MM.1S (cell line): ENCODE measurements at regions not wholly inside any gene's neighbourhood (a gene's known extent, or its start where the extent isn't known, plus 50 kb on each side); places are given as distances from the start of the nearest gene placed in this dataset.

Source experiments
- DNase-seq: peaks from one replicate; pipeline ENCODE4 v3.0.0-alpha.2; 2015
- H2AFZ ChIP-seq: fragments of 300-600 bp; sonication (generic); 2 replicates; pipeline ENCODE4 v1.6.0; 2016; ENCODE audit warnings: antibody characterized with exemption, low read length
- H3F3A ChIP-seq: fragments of 300-600 bp; sonication (generic); 2 replicates; pipeline ENCODE4 v1.6.1; 2016; ENCODE audit warnings: mild to moderate bottlenecking, antibody characterized with exemption, low read length, moderate library complexity, mixed read lengths; ENCODE audit not compliant: insufficient read depth
- H3K27ac ChIP-seq: fragments of 300-600 bp; sonication (generic); 2 replicates; pipeline ENCODE4 v1.5.1; 2016; ENCODE audit warnings: mild to moderate bottlenecking, low read length
- H3K27me3 ChIP-seq: fragments of 300-600 bp; sonication (generic); replicated peaks from 2 replicates; pipeline ENCODE4 v1.6.0; 2016; ENCODE audit warnings: low read length; ENCODE audit not compliant: insufficient read depth
- H3K36me3 ChIP-seq: fragments of 300-600 bp; sonication (generic); replicated peaks from 2 replicates; pipeline ENCODE4 v1.6.1; 2016; ENCODE audit warnings: mild to moderate bottlenecking, low read length, mixed read lengths; ENCODE audit not compliant: insufficient read depth
- H3K4me1 ChIP-seq: fragments of 300-600 bp; sonication (generic); 2 replicates; pipeline ENCODE4 v1.6.1; 2016; ENCODE audit warnings: low read length, mixed read lengths
- H3K4me2 ChIP-seq: fragments of 300-600 bp; sonication (generic); 2 replicates; pipeline ENCODE4 v1.6.0; 2016; ENCODE audit warnings: low read depth, low read length
- H3K4me3 ChIP-seq: fragments of 300-600 bp; sonication (generic); 2 replicates; pipeline ENCODE4 v1.5.1; 2016; ENCODE audit warnings: low read length, mixed read lengths
- H3K79me2 ChIP-seq: fragments of 300-600 bp; sonication (generic); 2 replicates; pipeline ENCODE4 v1.6.1; 2016; ENCODE audit warnings: mixed run types, low read length, mixed read lengths
- H3K9ac ChIP-seq: fragments of 300-600 bp; sonication (generic); 2 replicates; pipeline ENCODE4 v1.6.1; 2016; ENCODE audit warnings: low read length, mixed read lengths
- H3K9me2 ChIP-seq: fragments of 300-600 bp; sonication (generic); replicated peaks from 2 replicates; pipeline ENCODE4 v1.6.1; 2016; ENCODE audit warnings: mild to moderate bottlenecking, low read length, mixed read lengths; ENCODE audit not compliant: insufficient read depth
- H3K9me3 ChIP-seq: fragments of 300-600 bp; sonication (generic); replicated peaks from 2 replicates; pipeline ENCODE4 v1.6.1; 2016; ENCODE audit warnings: mild to moderate bottlenecking, low read length, mixed read lengths; ENCODE audit not compliant: insufficient read depth
- H4K20me1 ChIP-seq: fragments of 300-600 bp; sonication (generic); 2 replicates; pipeline ENCODE4 v1.6.1; 2016; ENCODE audit warnings: mild to moderate bottlenecking, low read length, moderate library complexity, mixed read lengths; ENCODE audit not compliant: insufficient read depth
- CTCF ChIP-seq: fragments of 300-600 bp; sonication (generic); IDR thresholded peaks from 2 replicates; pipeline ENCODE4 v1.5.1; 2016; ENCODE audit warnings: antibody characterized with exemption, low read length, mixed read lengths
- EZH2 ChIP-seq: fragments of 300-600 bp; sonication (generic); optimal IDR thresholded peaks from 2 replicates; pipeline ENCODE3; 2017; ENCODE audit warnings: low read depth, mild to moderate bottlenecking, antibody characterized with exemption, low read length, mixed read lengths
- EZH2phosphoT487 ChIP-seq: fragments of 300-600 bp; sonication (generic); IDR thresholded peaks from 2 replicates; pipeline ENCODE4 v1.6.1; 2018; ENCODE audit warnings: antibody characterized with exemption, low read length

- H4K20me1 ChIP-seq: no peaks in the 10 kb centered on the region
- H3K79me2 ChIP-seq: no peaks in the 10 kb centered on the region
- no peak overlapping the region for H3K9ac ChIP-seq
- no peak overlapping the region for H3K4me2 ChIP-seq
- no peak overlapping the region for H3K4me3 ChIP-seq
- H3K36me3 ChIP-seq: no peaks in the 10 kb centered on the region
- no peak for DNase-seq
- no peak for TF ChIP-seq CTCF
- TF ChIP-seq EZH2: no peak
- TF ChIP-seq EZH2phosphoT487: no peak
- H3K27ac ChIP-seq: no peak overlapping the region
- H3K9me2 ChIP-seq: no peaks in the 10 kb centered on the region
- no peaks in the 10 kb centered on the region for H3F3A ChIP-seq
- no peaks in the 10 kb centered on the region for H3K9me3 ChIP-seq
- H2AFZ ChIP-seq: no peak overlapping the region
- no peaks in the 10 kb centered on the region for H3K27me3 ChIP-seq
- H3K4me1 ChIP-seq: no peaks in the 10 kb centered on the region
Measured at GRCh38 chr18:67997496-67997895, 481.0 kb upstream of the DSEL start.

- no peak overlapping the region for H3K4me3 ChIP-seq
- H3F3A ChIP-seq: no peaks in the 10 kb centered on the region
- no peak overlapping the region for H2AFZ ChIP-seq
- H3K79me2 ChIP-seq: no peaks in the 10 kb centered on the region
- no peaks in the 10 kb centered on the region for H3K4me1 ChIP-seq
- no peaks in the 10 kb centered on the region for H3K27me3 ChIP-seq
- H3K4me2 ChIP-seq: no peak overlapping the region
- H3K27ac ChIP-seq: no peak overlapping the region
- no peak overlapping the region for H3K9ac ChIP-seq
- no peaks in the 10 kb centered on the region for H3K9me2 ChIP-seq
- no peak for DNase-seq
- no peaks in the 10 kb centered on the region for H3K36me3 ChIP-seq
- TF ChIP-seq EZH2: no peak
- TF ChIP-seq CTCF: no peak
- no peak for TF ChIP-seq EZH2phosphoT487
- H4K20me1 ChIP-seq: no peaks in the 10 kb centered on the region
- H3K9me3 ChIP-seq: no peaks in the 10 kb centered on the region
Measured at GRCh38 chr18:67995769-67996168, 479.2 kb upstream of the DSEL start.

GRCh38 chr18:67980241-67980640 lies 463.7 kb upstream of the DSEL start:
- peak overlapping the region; percentile 24; the same call in 1 of the 2 replicates for H3K4me2 ChIP-seq
- no peaks in the 10 kb centered on the region for H3K9me3 ChIP-seq
- H4K20me1 ChIP-seq: no peaks in the 10 kb centered on the region
- no peak overlapping the region for H3K9ac ChIP-seq
- H3K4me1 ChIP-seq: peaks cover 10% of the 10 kb centered on the region
- no peak overlapping the region for H2AFZ ChIP-seq
- peak; percentile 75 for DNase-seq
- no peaks in the 10 kb centered on the region for H3K79me2 ChIP-seq
- no peak for TF ChIP-seq EZH2
- TF ChIP-seq CTCF: no peak
- TF ChIP-seq EZH2phosphoT487: no peak
- H3F3A ChIP-seq: no peaks in the 10 kb centered on the region
- H3K36me3 ChIP-seq: no peaks in the 10 kb centered on the region
- no peak overlapping the region for H3K27ac ChIP-seq
- no peak overlapping the region for H3K4me3 ChIP-seq
- H3K27me3 ChIP-seq: no peaks in the 10 kb centered on the region
- no peaks in the 10 kb centered on the region for H3K9me2 ChIP-seq
